Activated T-helper 17 cell treated with anti-CD3 and anti-CD28 coated beads, Interleukin-2, amount 50 U/mL, for 72 hours (primary cell): ENCODE measurements at regions not wholly inside any gene's neighbourhood (a gene's known extent, or its start where the extent isn't known, plus 50 kb on each side); places are given as distances from the start of the nearest gene placed in this dataset.
A peak's percentile ranks its signal among the peaks of the same experiment; 100 is the strongest.

Source experiments
- ATAC-seq: fragments of 150-1000 bp; cut with Tn5 transposase; replicated peaks from 2 replicates; pipeline ENCODE4 v1.10.0; 2021; ENCODE audit warnings: mild to moderate bottlenecking, moderate library complexity
- H3K27ac Mint-ChIP-seq: one replicate; pipeline ENCODE4 v1.8.0; 2022; ENCODE audit warnings: mixed read lengths
- H3K27me3 Mint-ChIP-seq: one replicate; pipeline ENCODE4 v1.8.0; 2022; ENCODE audit warnings: mixed read lengths
- H3K36me3 Mint-ChIP-seq: one replicate; pipeline ENCODE4 v1.8.0; 2022; ENCODE audit warnings: low read depth, mild to moderate bottlenecking, mixed read lengths
- H3K4me1 Mint-ChIP-seq: one replicate; pipeline ENCODE4 v1.8.0; 2022; ENCODE audit warnings: mixed read lengths
- H3K4me3 Mint-ChIP-seq: one replicate; pipeline ENCODE4 v1.8.0; 2022; ENCODE audit warnings: mild to moderate bottlenecking, mixed read lengths
- H3K9me3 Mint-ChIP-seq: one replicate; pipeline ENCODE4 v1.8.0; 2022; ENCODE audit warnings: mixed read lengths

DNA sequence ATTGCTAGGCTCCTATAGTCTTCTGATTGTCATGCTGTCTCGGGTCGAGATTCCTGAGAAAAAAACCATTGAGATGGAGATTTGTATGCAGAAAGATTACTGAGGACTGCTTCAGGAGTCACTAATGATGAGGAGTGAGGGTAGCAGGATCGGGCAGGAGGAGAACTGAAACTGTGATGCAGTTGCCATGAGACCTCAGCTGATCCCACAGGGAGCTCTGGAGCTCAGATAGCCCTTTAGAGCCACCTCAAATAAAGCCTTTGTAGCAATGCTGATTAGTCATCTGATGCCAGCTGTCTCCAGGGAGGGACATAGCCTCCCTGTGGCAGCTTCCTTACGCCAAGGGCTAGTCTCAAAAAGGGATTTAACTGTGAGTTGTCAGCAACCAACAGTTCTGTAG, 256.9 kb downstream of the DMAC1 start:
- no peak overlapping the region for H3K27ac Mint-ChIP-seq
- no peak for ATAC-seq
- H3K36me3 Mint-ChIP-seq: no peaks in the 10 kb centered on the region
- H3K4me1 Mint-ChIP-seq: no peaks in the 10 kb centered on the region
- H3K27me3 Mint-ChIP-seq: peaks cover 12% of the 10 kb centered on the region
- no peaks in the 10 kb centered on the region for H3K9me3 Mint-ChIP-seq
- no peak overlapping the region for H3K4me3 Mint-ChIP-seq

- no peaks in the 10 kb centered on the region for H3K4me1 Mint-ChIP-seq
- peaks cover 12% of the 10 kb centered on the region for H3K27me3 Mint-ChIP-seq
- H3K9me3 Mint-ChIP-seq: no peaks in the 10 kb centered on the region
- no peaks in the 10 kb centered on the region for H3K36me3 Mint-ChIP-seq
- no peak overlapping the region for H3K4me3 Mint-ChIP-seq
- ATAC-seq: no peak
- H3K27ac Mint-ChIP-seq: no peak overlapping the region
Observed at GRCh38 chr9:7542126-7542525, 257.5 kb downstream of the DMAC1 start.

- no peak overlapping the region for H3K27ac Mint-ChIP-seq
- no peaks in the 10 kb centered on the region for H3K9me3 Mint-ChIP-seq
- peaks cover 11% of the 10 kb centered on the region for H3K4me1 Mint-ChIP-seq
- peaks cover 14% of the 10 kb centered on the region for H3K27me3 Mint-ChIP-seq
- H3K4me3 Mint-ChIP-seq: no peak overlapping the region
- H3K36me3 Mint-ChIP-seq: no peaks in the 10 kb centered on the region
- ATAC-seq: no peak
Observed at GRCh38 chr9:7536310-7536939, 263.2 kb downstream of the DMAC1 start.

DNA sequence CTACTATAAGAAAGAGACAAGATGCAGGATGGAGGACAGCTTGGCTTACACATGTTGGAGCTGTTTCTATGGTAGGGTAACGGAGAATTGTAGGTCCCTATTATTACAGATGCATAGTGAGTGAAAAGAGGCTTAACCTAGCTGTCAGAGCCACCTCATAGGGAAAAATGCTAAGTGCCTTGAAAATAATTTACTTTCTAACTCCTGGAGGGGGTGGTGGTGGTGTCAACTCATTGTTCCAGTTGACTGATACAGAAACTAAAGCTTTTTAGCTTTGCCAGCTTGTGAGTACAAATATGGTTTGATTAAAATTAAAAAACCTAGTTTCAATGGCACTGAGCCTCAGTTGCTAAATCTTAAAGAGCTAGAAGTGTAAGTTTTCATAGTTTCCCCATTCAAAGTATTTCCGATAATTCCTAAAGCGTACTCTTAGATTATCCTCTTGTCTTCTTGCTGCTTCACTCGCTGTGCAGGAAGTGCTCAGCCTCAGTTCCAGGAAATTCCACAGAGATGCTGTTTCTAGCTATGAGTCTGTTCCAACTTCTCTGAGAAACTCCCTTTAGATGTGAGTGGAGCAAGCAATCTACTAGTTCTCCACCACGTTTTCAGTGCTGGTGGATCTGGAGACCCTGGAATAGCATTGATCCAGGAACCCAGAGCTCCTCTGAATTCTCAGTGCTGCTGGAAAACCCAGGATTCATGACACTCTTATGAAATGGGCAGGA, 265.2 kb downstream of the DMAC1 start:
- peak overlapping the region; percentile 38 for H3K4me3 Mint-ChIP-seq
- peak; percentile 74 for ATAC-seq

GRCh38 chr9:7533376-7534090, 266.0 kb downstream of the DMAC1 start:
- H3K4me3 Mint-ChIP-seq: peak overlapping the region; percentile 38
- ATAC-seq: peak; percentile 86
- H3K9me3 Mint-ChIP-seq: no peaks in the 10 kb centered on the region
- H3K4me1 Mint-ChIP-seq: peaks cover 11% of the 10 kb centered on the region
- peak overlapping the region; percentile 78 for H3K27ac Mint-ChIP-seq
- H3K27me3 Mint-ChIP-seq: peaks cover 35% of the 10 kb centered on the region
- H3K36me3 Mint-ChIP-seq: no peaks in the 10 kb centered on the region

More for the DNA sequence above, 265.2 kb downstream of the DMAC1 start:
- peak overlapping the region; percentile 78 for H3K27ac Mint-ChIP-seq
- peaks cover 11% of the 10 kb centered on the region for H3K4me1 Mint-ChIP-seq
- H3K9me3 Mint-ChIP-seq: no peaks in the 10 kb centered on the region
- H3K36me3 Mint-ChIP-seq: no peaks in the 10 kb centered on the region
- H3K27me3 Mint-ChIP-seq: peaks cover 31% of the 10 kb centered on the region

DNA sequence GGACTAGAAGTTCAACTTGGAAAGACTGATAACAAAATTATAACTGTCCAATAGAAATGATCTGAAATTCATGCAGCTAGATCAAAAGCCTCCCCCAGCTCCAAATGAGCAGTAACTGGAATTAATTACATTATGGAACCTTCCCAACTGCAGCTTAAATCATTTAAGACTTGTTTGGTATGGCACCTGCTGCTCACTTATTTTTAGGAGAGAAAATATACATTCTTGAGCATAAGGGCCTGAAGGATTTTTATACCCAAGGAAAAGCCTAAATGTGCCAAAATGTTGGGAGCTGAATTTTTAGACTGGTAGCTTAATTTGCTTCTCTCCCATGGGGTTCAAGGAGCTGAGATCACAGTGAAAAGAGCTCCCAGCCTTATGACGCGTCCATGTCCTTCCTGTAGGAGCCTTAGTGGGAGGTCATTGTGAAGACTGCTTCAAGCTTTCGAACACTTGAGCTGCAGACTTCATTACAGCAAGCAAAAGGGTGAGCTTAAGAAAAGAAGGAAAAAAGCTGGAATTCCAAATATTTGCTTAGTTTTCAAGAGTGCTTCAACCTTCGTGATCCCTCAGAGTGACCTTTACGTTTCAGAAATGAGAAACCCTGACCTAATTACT, 276.0 kb downstream of the DMAC1 start:
- Mint-ChIP-seq H3K4me1 (no peaks in the 10 kb centered on the region), H3K27me3 (peaks cover 5% of the 10 kb centered on the region)

GRCh38 chr9:7520396-7520795, 279.2 kb downstream of the DMAC1 start:
- Mint-ChIP-seq H3K4me1 (no peaks in the 10 kb centered on the region), H3K27me3 (peaks cover 5% of the 10 kb centered on the region), H3K27ac (no peak overlapping the region), H3K4me3 (no peak overlapping the region), H3K36me3 (no peaks in the 10 kb centered on the region), H3K9me3 (no peaks in the 10 kb centered on the region)
- ATAC-seq: no peak

More for the DNA sequence above, 276.0 kb downstream of the DMAC1 start:
- H3K27ac Mint-ChIP-seq: no peak overlapping the region
- no peak for ATAC-seq
- H3K4me3 Mint-ChIP-seq: no peak overlapping the region
- no peaks in the 10 kb centered on the region for H3K9me3 Mint-ChIP-seq
- no peaks in the 10 kb centered on the region for H3K36me3 Mint-ChIP-seq

- Mint-ChIP-seq H3K4me3 (no peak overlapping the region), H3K9me3 (no peaks in the 10 kb centered on the region), H3K4me1 (no peaks in the 10 kb centered on the region), H3K36me3 (no peaks in the 10 kb centered on the region), H3K27me3 (peaks cover 13% of the 10 kb centered on the region), H3K27ac (no peak overlapping the region)
- ATAC-seq: no peak
Observed at GRCh38 chr9:7516376-7516775, 283.2 kb downstream of the DMAC1 start.

- H3K36me3 Mint-ChIP-seq: no peaks in the 10 kb centered on the region
- ATAC-seq: no peak
- H3K9me3 Mint-ChIP-seq: no peaks in the 10 kb centered on the region
- H3K4me3 Mint-ChIP-seq: no peak overlapping the region
- peaks cover 17% of the 10 kb centered on the region for H3K27me3 Mint-ChIP-seq
- H3K4me1 Mint-ChIP-seq: no peaks in the 10 kb centered on the region
- no peak overlapping the region for H3K27ac Mint-ChIP-seq
Observed at GRCh38 chr9:7510199-7510598, 289.4 kb downstream of the DMAC1 start.

DNA sequence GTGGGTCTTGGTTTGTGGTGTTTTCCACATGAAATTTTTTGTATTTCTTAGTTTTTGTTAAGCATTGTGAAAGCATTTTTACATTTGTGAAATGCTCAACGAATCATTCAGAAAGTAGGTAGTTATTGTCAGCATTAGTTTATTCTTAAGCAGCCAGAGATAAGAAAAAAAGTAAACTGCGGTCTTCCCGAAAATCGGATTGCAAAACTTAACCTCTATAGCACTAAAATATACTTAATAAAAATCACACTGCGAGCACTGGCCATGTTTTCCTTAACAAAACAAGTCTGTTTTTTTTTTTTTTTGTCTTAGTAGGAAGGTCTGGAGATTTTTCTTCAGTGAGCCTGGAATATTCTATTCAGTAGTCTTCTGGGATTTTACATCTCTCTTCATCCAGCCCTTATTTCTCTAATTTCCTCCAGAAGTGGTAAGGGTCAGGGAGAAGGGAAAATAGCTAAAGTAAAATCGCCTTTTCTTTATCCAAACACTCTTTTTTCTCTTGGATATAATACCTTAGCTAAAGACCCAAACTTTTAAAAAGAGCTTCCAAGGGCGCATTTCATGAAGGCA, 289.9 kb downstream of the DMAC1 start:
- Mint-ChIP-seq H3K27me3 (peaks cover 19% of the 10 kb centered on the region), H3K9me3 (no peaks in the 10 kb centered on the region), H3K27ac (no peak overlapping the region), H3K36me3 (no peaks in the 10 kb centered on the region), H3K4me1 (no peaks in the 10 kb centered on the region), H3K4me3 (no peak overlapping the region)
- ATAC-seq: no peak

GRCh38 chr9:7508516-7508915, 291.1 kb downstream of the DMAC1 start:
- H3K27ac Mint-ChIP-seq: no peak overlapping the region
- H3K27me3 Mint-ChIP-seq: peaks cover 26% of the 10 kb centered on the region
- no peaks in the 10 kb centered on the region for H3K4me1 Mint-ChIP-seq
- H3K9me3 Mint-ChIP-seq: no peaks in the 10 kb centered on the region
- no peak overlapping the region for H3K4me3 Mint-ChIP-seq
- no peak for ATAC-seq
- H3K36me3 Mint-ChIP-seq: no peaks in the 10 kb centered on the region

DNA sequence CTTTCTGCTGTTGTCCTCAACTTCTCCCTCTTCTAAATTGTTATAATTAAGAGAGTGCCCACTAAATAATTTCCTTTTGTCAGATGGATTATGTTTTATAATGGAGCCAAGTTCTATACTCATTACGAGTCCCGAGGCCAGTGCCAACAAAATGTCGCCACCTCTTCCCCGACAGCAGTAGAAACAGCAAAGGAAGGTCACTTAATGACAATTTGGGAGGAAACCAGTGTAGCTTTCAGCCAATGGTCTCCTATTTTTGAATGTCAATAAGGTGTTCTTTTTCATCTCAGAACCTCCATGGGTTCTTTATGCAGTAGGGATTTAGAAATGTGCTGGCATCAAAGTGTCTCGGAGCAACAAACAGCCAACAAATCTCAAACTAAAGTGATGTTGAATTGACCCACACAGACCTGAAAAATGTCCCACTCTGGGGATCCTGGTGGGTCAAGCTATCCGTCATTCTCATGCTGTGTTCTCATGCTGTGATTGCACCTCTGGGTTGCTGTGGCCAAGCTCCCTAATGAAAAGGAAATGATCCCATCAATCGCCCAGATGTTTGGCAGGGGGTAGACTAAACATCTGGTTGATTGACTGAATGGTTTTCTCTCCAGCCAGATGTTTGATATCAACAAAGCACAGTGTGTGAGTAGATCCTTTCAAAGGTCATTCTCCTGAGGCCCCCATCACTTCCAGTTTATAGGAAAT, 291.9 kb downstream of the DMAC1 start:
- Mint-ChIP-seq H3K36me3 (no peaks in the 10 kb centered on the region), H3K27me3 (peaks cover 26% of the 10 kb centered on the region), H3K4me3 (no peak overlapping the region), H3K4me1 (no peaks in the 10 kb centered on the region), H3K27ac (no peak overlapping the region), H3K9me3 (no peaks in the 10 kb centered on the region)
- no peak for ATAC-seq

DNA sequence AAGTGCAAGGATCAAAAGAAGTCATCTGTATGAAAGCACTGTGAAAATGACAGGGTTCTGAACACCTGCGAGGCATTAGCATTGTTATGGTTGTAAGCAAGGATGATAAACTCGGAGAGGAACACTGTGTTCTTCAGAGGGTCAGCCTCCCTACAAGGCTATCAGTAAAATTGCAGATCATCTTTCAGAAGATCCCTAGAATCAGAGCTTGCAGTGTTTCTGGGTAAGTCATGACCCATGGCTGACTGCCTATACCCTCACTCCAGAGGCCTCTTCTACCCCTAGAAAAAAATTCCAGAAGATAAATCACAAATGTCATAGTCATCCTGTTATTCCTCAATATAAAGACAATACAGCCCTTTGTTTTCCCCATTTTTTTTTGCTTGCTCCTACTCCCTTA, 292.6 kb downstream of the DMAC1 start:
- no peaks in the 10 kb centered on the region for H3K9me3 Mint-ChIP-seq
- H3K27ac Mint-ChIP-seq: no peak overlapping the region
- H3K4me1 Mint-ChIP-seq: no peaks in the 10 kb centered on the region
- peaks cover 25% of the 10 kb centered on the region for H3K27me3 Mint-ChIP-seq
- no peak for ATAC-seq
- no peaks in the 10 kb centered on the region for H3K36me3 Mint-ChIP-seq
- H3K4me3 Mint-ChIP-seq: no peak overlapping the region

DNA sequence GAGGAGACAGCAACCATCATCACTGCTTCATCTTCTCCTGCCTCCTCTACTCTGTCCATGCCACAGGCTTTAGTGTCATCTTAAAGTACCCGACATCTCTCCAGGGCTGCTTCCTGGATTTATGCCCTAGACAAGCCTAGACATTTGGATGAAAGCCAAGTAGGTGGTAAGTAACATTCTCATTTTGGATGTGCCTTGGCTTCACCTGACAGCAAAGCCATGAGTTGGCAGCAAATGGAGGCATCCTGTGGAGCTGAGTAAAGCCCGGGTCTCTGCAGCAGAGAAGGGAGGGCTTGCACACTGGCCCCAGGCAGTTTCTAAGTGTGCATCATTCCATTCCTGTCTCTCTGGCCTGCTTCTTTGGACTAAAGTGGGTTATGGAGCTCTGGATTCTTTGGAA, 299.1 kb downstream of the DMAC1 start:
- Mint-ChIP-seq H3K4me1 (no peaks in the 10 kb centered on the region), H3K4me3 (no peak overlapping the region), H3K9me3 (no peaks in the 10 kb centered on the region), H3K36me3 (no peaks in the 10 kb centered on the region), H3K27me3 (peaks cover 37% of the 10 kb centered on the region), H3K27ac (no peak overlapping the region)
- ATAC-seq: no peak
